Stimulated activated CD4-positive, alpha-beta T cell treated with anti-CD3 and anti-CD28 coated beads, Interleukin-15, amount 100 ng/mL, for 24 hours (primary cell): ENCODE measurements at regions not wholly inside any gene's neighbourhood (a gene's known extent, or its start where the extent isn't known, plus 50 kb on each side); places are given as distances from the start of the nearest gene placed in this dataset.
"Not testable (repeated sequence)": the region's sequence is repeated elsewhere in the genome, so short reads cannot be mapped to it uniquely, and the experiment has no call there.

Experiments
- DNase-seq: peaks from one replicate; pipeline ENCODE4 v3.0.0-alpha.2; 2020

DNA sequence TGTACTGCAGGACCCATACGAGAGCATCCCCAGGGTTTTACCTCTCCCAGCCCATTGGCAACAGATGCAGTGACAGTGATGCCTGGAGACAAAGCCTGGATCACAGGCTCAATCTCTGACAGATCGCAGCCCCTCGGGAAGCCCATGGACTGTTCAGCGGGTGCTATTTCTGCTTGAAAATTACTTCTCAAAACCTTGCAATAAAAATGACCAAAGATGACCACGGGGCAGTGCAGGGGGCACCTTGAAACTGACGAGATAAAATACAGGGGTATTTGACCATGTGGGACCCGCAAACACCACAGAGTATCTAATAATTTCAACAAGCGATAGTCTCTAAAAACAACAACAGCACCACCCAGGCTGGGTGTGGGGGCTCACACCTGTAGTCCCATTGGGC is 118.3 kb downstream of the C16orf95 start:
- no peak for DNase-seq

DNA sequence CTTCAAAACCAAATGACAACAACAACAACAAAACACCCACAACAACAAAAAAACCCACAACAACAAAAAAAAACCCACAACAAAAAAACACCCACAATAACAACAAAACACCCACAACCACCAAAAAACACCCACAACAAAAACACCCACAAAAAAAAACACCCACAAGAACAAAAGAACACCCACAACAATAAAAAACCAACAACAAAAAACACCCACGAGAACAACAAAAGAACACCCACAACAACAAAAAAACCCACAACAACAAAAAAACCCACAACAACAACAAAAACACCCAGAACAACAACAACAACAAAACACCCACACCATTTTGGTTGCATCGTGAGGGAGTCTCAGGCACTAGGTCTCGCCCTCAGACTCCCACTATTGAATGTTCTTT is 117.8 kb downstream of the C16orf95 start:
- DNase-seq: no peak

GRCh38 chr16:87199901-87200300 is 117.3 kb downstream of the C16orf95 start:
- no peak for DNase-seq

DNA sequence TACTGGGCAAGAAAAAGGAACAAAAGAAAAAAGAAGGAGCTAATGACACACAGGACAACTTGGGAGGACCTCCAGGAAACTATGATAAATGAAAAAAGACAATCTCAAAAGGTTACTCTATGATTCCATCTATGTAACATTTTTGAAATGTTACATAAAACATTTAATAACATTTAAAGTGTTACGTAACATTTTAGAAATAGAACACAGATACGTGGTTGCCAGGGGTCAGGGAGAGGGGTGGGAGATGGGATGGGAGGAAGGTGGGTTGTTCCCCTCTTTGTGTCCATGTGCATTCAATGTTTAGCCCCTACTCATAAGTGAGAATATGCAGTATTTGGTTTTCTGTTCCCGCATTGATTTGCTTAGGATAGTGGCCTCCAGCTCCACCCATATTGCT is 116.6 kb downstream of the C16orf95 start:
- DNase-seq: no peak

DNA sequence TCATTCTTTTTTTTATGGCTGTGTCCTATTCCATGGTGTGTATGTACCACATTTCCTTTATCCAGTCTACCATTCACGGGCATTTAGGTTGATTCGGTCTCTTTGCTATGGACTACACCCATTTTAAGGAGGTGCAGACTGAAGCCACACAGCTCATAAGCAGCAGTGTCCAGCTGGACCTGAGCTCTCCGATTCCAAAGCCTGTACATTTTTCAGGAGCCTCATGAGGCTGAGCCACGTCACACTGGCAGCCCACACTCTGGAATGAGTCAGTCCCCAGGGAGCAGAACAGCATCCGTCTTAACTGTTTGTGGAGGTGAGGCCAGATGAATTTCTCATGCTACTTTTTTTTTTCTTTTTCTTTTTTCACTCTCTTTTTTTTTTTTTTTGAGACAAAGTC is 116.1 kb downstream of the C16orf95 start:
- no peak for DNase-seq

- DNase-seq: no peak
Observed at GRCh38 chr16:87201790-87202189, 115.4 kb downstream of the C16orf95 start.

DNA sequence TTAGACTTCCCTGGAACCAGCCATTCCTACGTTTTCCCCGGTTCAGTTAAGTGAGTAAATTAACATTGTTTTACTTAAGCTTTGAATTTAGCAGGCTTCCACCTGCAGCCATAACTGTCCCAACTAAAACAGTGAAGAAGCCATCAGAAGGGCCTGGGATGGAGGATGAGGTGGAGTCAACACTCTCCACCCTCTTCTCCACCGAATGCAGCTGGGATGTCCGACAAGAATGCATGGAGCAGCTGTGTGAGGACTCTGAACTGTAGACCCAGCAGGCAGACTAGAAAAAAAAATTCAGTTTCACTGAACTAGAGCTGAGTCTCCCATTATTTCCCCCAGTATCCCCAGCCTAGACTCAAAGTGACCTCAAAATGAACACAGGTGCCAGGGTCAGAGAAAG is 114.8 kb downstream of the C16orf95 start:
- DNase-seq: no peak

GRCh38 chr16:87203060-87203656 is 114.0 kb downstream of the C16orf95 start:
- peak; percentile 71 for DNase-seq

DNA sequence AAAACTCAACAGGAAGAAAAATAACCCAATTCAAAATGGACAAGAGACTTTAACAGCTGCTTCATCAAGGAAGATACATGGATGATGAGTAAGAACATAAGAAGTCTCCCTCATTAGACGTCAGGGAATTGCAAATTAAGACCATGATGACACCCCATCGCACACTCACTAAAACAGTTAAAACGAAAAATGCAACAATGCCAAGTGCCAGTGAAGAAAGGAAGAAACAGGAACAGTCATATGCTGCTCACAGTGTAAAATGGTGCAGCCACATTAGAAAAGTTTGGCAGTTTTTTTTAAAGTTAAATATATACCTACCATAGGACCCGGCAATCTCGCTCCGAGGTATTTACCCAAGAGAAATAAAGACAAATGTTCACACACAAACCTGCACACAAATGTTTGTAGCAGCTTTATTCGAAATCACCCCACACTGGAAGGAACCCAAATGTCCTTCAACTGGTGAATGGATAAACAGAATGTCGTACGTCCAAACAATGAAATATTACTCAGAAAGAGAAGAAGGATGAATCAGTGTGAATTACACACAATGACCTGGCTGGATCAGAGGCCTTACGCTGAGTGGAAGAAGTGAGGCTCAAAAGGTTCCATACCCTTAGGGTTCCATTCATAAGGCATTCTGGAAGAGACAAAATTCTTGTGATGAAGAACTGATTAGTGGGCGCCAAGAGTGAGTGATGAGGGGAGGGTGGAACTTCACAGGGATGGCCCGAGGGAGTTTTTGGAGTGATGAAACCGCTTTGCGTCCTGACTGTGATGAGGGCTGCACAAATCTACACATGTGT is 110.3 kb downstream of the C16orf95 start:
- no peak for DNase-seq

- no peak for DNase-seq
Observed at GRCh38 chr16:87207509-87207908, 109.7 kb downstream of the C16orf95 start.

DNA sequence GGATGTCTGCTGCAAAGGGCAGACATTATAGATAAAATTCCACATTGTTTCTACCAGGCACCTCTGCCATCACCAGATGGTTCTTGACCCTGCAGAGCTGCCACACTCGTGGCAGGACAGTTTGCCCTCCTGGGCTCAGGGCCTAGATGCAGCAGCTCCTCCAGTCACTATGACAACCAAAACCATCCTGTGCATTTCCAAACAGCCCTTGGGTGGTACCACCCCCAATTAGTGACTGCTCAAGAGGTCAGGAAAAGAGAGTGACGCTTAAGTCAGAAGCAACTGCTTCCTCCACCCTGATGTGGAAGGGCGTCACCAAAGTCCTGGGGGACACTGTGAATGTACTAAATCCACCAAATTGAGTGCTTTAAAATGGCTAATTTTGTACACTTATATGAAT is 109.2 kb downstream of the C16orf95 start:
- no peak for DNase-seq

DNA sequence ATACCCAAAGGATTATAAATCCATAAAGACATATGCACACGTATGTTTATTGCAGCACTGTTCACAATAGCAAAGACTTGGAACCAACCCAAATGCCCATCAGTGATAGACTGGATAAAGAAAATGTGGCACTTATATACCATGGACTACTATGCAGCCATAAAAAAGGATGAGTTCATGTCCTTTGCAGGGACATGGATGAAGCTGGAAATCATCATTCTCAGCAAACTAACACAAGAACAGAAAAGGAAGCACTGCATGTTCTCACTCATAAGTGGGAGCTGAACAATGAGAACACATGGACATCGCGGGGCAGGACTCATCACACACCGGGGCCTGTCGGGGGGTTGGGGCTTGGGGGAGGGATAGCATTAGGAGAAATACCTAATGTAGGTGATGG is 108.2 kb downstream of the C16orf95 start:
- DNase-seq: not testable (repeated sequence)

DNA sequence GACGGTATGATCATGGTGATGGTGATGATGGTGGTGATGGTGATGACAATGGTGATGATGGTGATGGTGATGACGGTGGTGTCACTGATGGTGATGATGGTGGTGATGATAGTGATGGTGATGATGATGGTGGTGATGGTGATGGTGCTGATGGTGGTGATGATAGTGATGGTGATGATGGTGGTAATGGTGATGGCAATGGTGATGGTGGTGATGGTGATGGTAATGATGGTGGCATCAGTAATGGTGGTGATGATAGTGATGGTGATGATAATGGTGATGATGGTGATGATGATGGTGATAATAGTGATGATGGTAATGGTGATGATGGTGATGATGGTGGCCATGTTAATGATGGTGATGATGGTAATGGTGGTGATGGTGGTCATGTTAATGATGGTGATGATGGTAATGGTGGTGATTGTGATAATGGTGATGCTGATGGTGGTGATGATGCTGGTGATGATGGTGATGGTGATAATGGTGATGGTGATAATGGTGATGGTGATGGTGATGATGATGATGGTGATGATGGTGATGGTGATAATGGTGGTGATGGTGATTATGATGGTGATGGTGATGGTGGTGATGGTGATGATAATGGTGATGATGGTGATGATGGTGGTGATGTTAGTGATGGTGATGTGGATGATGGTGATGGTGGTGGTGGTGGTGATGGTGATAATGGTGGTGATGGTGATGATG is 107.2 kb downstream of the C16orf95 start:
- no peak for DNase-seq

GRCh38 chr16:87210894-87211293 is 106.3 kb downstream of the C16orf95 start:
- DNase-seq: no peak

DNA sequence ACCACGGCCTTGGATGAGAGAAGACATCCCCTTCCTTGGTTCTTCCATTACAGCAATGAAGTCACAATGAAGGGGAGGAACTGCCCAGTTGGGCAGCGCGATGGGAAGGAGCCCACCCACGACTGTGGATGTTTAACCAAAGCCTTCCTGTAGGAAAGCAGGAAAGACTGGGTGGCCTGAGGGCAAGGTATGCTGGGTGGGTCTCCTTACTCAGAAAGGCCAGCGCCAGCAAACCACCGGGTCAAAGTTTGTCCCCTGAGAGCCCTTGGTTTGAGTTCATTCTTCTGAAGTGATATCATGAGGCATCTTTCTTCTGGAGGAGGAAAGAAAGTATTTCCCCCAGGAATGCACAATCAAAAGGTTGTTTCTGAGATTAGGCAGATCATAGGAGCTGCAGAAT is 105.2 kb downstream of the C16orf95 start:
- DNase-seq: no peak

GRCh38 chr16:87213536-87213935 is 103.7 kb downstream of the C16orf95 start:
- no peak for DNase-seq

DNA sequence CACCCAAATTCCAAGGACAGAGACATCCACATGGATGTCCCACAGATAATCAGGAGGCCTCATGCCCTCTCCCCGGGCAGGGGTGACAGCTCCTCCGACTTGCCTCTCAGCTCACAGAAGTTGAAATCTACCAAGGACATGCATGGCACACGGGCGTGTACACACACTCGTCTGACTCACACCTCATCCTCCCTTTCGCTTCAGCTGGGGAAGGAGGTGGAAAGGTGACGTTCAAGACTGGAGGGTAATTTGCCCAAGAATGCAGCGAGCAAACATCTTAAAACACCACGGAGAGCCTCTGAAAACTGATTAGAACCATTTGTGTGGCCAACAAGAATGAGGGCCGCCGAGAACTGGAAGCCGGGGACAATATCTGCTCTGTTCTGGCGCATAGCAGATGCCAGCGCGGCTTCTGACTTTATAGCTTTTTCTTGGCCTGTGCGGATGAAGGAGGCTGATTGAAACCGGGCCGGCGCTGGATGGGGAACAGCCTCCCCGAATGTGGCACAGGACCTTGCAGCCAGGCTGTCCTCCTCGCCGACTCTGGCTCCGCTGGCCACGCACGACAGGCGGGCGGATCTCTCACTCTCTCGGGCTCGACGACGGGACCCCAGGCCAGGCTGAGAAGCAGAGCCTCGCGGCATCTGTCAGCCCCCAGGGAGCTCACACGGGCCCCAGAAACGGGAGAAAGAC is 100.9 kb downstream of the C16orf95 start:
- DNase-seq: no peak

GRCh38 chr16:87216841-87217275 is 100.3 kb downstream of the C16orf95 start:
- no peak for DNase-seq

DNA sequence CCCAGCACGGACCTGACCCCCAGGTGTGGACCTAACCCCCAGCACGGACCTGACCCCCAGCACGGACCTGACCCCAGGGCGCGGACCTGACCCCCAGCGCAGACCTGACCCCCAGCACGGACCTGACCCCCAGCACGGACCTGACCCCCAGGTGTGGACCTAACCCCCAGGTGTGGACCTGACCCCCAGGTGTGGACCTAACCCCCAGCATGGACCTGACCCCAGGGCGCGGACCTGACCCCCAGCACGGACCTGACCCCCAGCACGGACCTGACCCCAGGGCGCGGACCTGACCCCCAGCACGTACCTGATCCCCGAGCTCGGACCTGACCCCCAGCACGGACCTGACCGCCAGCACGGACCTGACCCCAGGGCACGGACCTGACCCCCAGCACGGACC is 99.4 kb downstream of the C16orf95 start:
- DNase-seq: not testable (repeated sequence)

GRCh38 chr16:87218281-87219055 is 98.7 kb downstream of the C16orf95 start:
- no peak for DNase-seq

GRCh38 chr16:87219287-87219909 is 97.8 kb downstream of the C16orf95 start:
- DNase-seq: no peak

- no peak for DNase-seq
Observed at GRCh38 chr16:87221633-87222032, 95.6 kb downstream of the C16orf95 start.
